ENCODE measurements at regions not wholly inside any gene's neighbourhood (a gene's known extent, or its start where the extent isn't known, plus 50 kb on each side); places are given as distances from the start of the nearest gene placed in this dataset.

DNA sequence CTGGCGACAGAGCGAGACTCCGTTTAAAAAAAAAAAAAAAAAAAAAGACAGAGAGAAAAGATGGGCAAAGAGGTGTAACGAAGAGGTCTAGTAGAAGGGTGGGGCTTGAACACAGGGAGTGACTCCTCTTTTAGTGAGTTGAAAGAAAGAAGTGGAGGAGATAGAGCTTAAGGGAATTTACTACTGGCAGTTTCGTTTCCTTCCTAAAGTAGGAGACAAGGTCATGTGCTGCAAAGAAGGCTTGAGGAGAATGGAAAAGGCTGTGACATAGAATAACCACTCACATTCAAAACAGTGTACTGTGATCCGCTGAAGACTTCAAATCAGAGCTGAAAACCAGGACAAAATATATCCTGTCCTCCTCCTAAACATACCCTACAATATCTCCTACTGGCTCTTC is 63.8 kb upstream of the EIF2S2 start:
- Histone ChIP-seq H3K79me2 (ENCODE audit: control insufficient read depth, insufficient read depth, low read length) (no peaks in the 10 kb centered on the region), H4K20me1 (ENCODE audit: control insufficient read depth, insufficient read depth, low read length, poor library complexity, severe bottlenecking) (no peaks in the 10 kb centered on the region), H3K9me3 (ENCODE audit: control extremely low read depth in 1 of 3, control insufficient read depth in 2 of 3, insufficient read depth in 1 of 3, low read length in 2 of 3) (no peaks in the 10 kb centered on the region), H2AFZ (ENCODE audit: insufficient read depth, low read depth, low read length, poor library complexity, severe bottlenecking) (no peak overlapping the region), H3K9ac (ENCODE audit: low read length) (no peak overlapping the region), H3K4me3 (ENCODE audit: control extremely low read depth in 1 of 5, extremely low read depth in 1 of 5, insufficient read depth in 1 of 5, low read depth in 2 of 5, low read length in 4 of 5) (no peak overlapping the region), H3K36me3 (replicated peaks in 1 of 2; ENCODE audit: control extremely low read depth in 1 of 2, control insufficient read depth in 1 of 2, extremely low read depth in 1 of 2, insufficient read depth in 2 of 2, low read length in 1 of 2) (no peaks in the 10 kb centered on the region), H3K4me1 (ENCODE audit: control insufficient read depth in 2 of 2, insufficient read depth in 2 of 2, low read length in 2 of 2) (no peaks in the 10 kb centered on the region), H3K4me2 (replicated peaks; ENCODE audit: low read depth, low read length, poor library complexity, severe bottlenecking) (no peak overlapping the region), H3K27ac (ENCODE audit: low read length in 2 of 2) (no peak overlapping the region), H3K27me3 (replicated peaks in 1 of 4; ENCODE audit: control extremely low read depth in 1 of 4, control insufficient read depth in 3 of 4, insufficient read depth in 4 of 4, low read length in 3 of 4) (no peaks in the 10 kb centered on the region)
- no peaks in the 10 kb centered on the region for H3K9me3 Mint-ChIP-seq (ENCODE audit: insufficient read depth)
- H3K4me1 Mint-ChIP-seq = no peaks in the 10 kb centered on the region
- no peak overlapping the region for H3K27ac Mint-ChIP-seq
- no peaks in the 10 kb centered on the region for H3K27me3 Mint-ChIP-seq
- DNase-seq (no peak), ATAC-seq (ENCODE audit: low read depth) (no peak)
- intact Hi-C loops (cut with micrococcal nuclease) = no loop called here
- WGBS (ENCODE audit: insufficient coverage) = 100% methylated on average over 1 of the region's 6 CpGs
- ChIA-PET CTCF (no interaction called here), POLR2A (interaction anchor here (0.6 kb wide), 1 partner anchor 10 kb away, joined by 6 read pairs; no protein-coding TSS in a partner anchor)
- no peak overlapping the region for H3K4me3 Mint-ChIP-seq
- no peak for TF ChIP-seq EZH2 (IDR thresholded peaks at IDR 0.05; ENCODE audit: borderline replicate concordance, insufficient read depth, low read depth, low read length, poor library complexity, severe bottlenecking)
- TF ChIP-seq, protein P1, sequence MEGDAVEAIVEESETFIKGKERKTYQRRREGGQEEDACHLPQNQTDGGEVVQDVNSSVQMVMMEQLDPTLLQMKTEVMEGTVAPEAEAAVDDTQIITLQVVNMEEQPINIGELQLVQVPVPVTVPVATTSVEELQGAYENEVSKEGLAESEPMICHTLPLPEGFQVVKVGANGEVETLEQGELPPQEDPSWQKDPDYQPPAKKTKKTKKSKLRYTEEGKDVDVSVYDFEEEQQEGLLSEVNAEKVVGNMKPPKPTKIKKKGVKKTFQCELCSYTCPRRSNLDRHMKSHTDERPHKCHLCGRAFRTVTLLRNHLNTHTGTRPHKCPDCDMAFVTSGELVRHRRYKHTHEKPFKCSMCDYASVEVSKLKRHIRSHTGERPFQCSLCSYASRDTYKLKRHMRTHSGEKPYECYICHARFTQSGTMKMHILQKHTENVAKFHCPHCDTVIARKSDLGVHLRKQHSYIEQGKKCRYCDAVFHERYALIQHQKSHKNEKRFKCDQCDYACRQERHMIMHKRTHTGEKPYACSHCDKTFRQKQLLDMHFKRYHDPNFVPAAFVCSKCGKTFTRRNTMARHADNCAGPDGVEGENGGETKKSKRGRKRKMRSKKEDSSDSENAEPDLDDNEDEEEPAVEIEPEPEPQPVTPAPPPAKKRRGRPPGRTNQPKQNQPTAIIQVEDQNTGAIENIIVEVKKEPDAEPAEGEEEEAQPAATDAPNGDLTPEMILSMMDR (IDR thresholded peaks at IDR 0.05) = no peak

DNA sequence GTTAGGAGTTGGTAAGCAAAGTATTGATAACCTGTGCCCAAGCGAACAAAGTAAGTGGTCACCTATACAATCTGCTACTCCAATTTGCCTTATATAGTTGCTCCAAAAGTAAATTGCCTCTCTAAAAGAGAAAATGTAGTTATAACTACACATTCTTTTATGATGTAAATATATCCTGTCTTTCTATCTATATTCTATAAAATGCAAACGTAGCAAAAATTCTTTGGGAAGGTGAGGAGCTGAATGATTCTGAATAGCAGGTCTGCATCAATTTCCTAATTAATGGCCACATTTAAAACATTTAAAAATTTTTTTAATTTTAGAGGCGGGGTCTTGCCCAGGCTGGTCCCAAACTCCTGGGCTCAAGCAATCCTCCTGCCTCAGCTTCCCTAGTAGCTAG is 64.2 kb upstream of the ASIP start:
- no peak for TF ChIP-seq EZH2 (IDR thresholded peaks at IDR 0.05; ENCODE audit: borderline replicate concordance, insufficient read depth, low read depth, low read length, poor library complexity, severe bottlenecking)
- H2AFZ ChIP-seq (ENCODE audit: insufficient read depth, low read depth, low read length, poor library complexity, severe bottlenecking) = no peak overlapping the region
- Mint-ChIP-seq H3K27me3 (no peaks in the 10 kb centered on the region), H3K4me3 (no peak overlapping the region), H3K27ac (no peak overlapping the region), H3K4me1 (no peaks in the 10 kb centered on the region), H3K9me3 (ENCODE audit: insufficient read depth) (no peaks in the 10 kb centered on the region)
- no peaks in the 10 kb centered on the region for H3K79me2 ChIP-seq (ENCODE audit: control insufficient read depth, insufficient read depth, low read length)
- DNase-seq (no peak), ATAC-seq (ENCODE audit: low read depth) (no peak)
- ChIA-PET POLR2A (no interaction called here), CTCF (no interaction called here)
- no peaks in the 10 kb centered on the region for H3K4me1 ChIP-seq (ENCODE audit: control insufficient read depth in 2 of 2, insufficient read depth in 2 of 2, low read length in 2 of 2)
- no peak overlapping the region for H3K9ac ChIP-seq (ENCODE audit: low read length)
- no peaks in the 10 kb centered on the region for H3K36me3 ChIP-seq (replicated peaks in 1 of 2; ENCODE audit: control extremely low read depth in 1 of 2, control insufficient read depth in 1 of 2, extremely low read depth in 1 of 2, insufficient read depth in 2 of 2, low read length in 1 of 2)
- H3K4me2 ChIP-seq (replicated peaks; ENCODE audit: low read depth, low read length, poor library complexity, severe bottlenecking) = no peak overlapping the region
- no peaks in the 10 kb centered on the region for H3K9me3 ChIP-seq (ENCODE audit: control extremely low read depth in 1 of 3, control insufficient read depth in 2 of 3, insufficient read depth in 1 of 3, low read length in 2 of 3)
- no peak overlapping the region for H3K4me3 ChIP-seq (ENCODE audit: control extremely low read depth in 1 of 5, extremely low read depth in 1 of 5, insufficient read depth in 1 of 5, low read depth in 2 of 5, low read length in 4 of 5)
- WGBS (ENCODE audit: insufficient coverage) = no CpG with 5 or more reads among the region's 3 CpGs
- H3K27ac ChIP-seq (ENCODE audit: low read length in 2 of 2) = no peak overlapping the region
- intact Hi-C loops (cut with micrococcal nuclease) = no loop called here
- no peaks in the 10 kb centered on the region for H4K20me1 ChIP-seq (ENCODE audit: control insufficient read depth, insufficient read depth, low read length, poor library complexity, severe bottlenecking)
- no peaks in the 10 kb centered on the region for H3K27me3 ChIP-seq (replicated peaks in 1 of 4; ENCODE audit: control extremely low read depth in 1 of 4, control insufficient read depth in 3 of 4, insufficient read depth in 4 of 4, low read length in 3 of 4)

Measured in B cell (primary cell).